Endothelial cell of umbilical vein (primary cell): ENCODE measurements at regions not wholly inside any gene's neighbourhood (a gene's known extent, or its start where the extent isn't known, plus 50 kb on each side); places are given as distances from the start of the nearest gene placed in this dataset.

Experiments used
- BruUV-seq: library from RNA; stranded (reverse); fragments of 400-500 nt; replicated peaks from 2 replicates; lab custom pipeline; 2021; lab: Mats Ljungman, UMichigan
- CTCF ChIA-PET: fragments of 300-600, 350-600 bp; sonication (Branson Sonifier 250); formaldehyde crosslinking; loops from one replicate; lab custom pipeline; 2021; ENCODE audit warnings: antibody characterized with exemption, inconsistent platforms; lab: Charles Lee
- POLR2A ChIA-PET: fragments of 300-600, 350-600 bp; sonication (Branson Sonifier 250); formaldehyde crosslinking; loops from one replicate; lab custom pipeline; 2021; ENCODE audit warnings: antibody characterized with exemption, inconsistent platforms; lab: Charles Lee
- DNase-seq: peaks from one replicate; pipeline ENCODE4 v3.0.0-alpha.2; 2011; ENCODE audit warnings: low read depth, low spot score
- FAIRE-seq: peaks from 2 replicates; lab custom pipeline; 2011; peaks lifted over from hg19 to GRCh38; lab: Jason Lieb, UNC
- H2AFZ ChIP-seq: 2 replicates; pipeline ENCODE4 v1.6.0; 2012; ENCODE audit warnings: low read depth, low read length, control low read depth, inconsistent platforms
- H3K27ac ChIP-seq: 2 replicates; pipeline ENCODE4 v1.5.1; 2011; ENCODE audit warnings: low read depth, mild to moderate bottlenecking, control low read depth, low read length, moderate library complexity; ENCODE audit not compliant: insufficient read depth
- H3K27me3 ChIP-seq, 2 experiments: 2 replicates each; pipeline versions ENCODE4 v1.6.0 to v1.6.1; 2011; ENCODE audit warnings: low read length in 2 of 2, mixed read lengths in 1 of 2; ENCODE audit not compliant: control insufficient read depth in 2 of 2, insufficient read depth in 2 of 2
- H3K36me3 ChIP-seq, 2 experiments: 2 replicates in 1 of 2; 3 replicates in 1 of 2; pipeline ENCODE4 v1.5.1; 2011; ENCODE audit warnings: low read length in 2 of 2, mild to moderate bottlenecking in 1 of 2, moderate library complexity in 1 of 2; ENCODE audit not compliant: control insufficient read depth in 2 of 2, insufficient read depth in 2 of 2; ENCODE audit errors: extremely low read depth in 1 of 2
- H3K4me1 ChIP-seq: 3 replicates; pipeline ENCODE4 v1.5.1; 2011; ENCODE audit warnings: mild to moderate bottlenecking, low read length; ENCODE audit not compliant: control insufficient read depth, insufficient read depth; ENCODE audit errors: extremely low read depth
- H3K4me2 ChIP-seq: 2 replicates; pipeline ENCODE4 v1.6.1; 2011; ENCODE audit warnings: low read length, control low read depth, mixed read lengths; ENCODE audit not compliant: insufficient read depth
- H3K4me3 ChIP-seq, 3 experiments: fragments of 200-600 bp in 1 of 3; sonication (generic), shearing (Covaris generic) in 1 of 3; replicated peaks in 1 of 3; 2 replicates each; pipeline ENCODE4 v1.5.1; 2011 to 2016; ENCODE audit warnings: control low read depth in 3 of 3, low read length in 3 of 3, mild to moderate bottlenecking in 2 of 3, inconsistent platforms in 1 of 3, low read depth in 1 of 3, moderate library complexity in 1 of 3; ENCODE audit not compliant: insufficient read depth in 1 of 3
- H3K79me2 ChIP-seq: 2 replicates; pipeline ENCODE4 v1.6.0; 2012; ENCODE audit warnings: low read length, inconsistent platforms; ENCODE audit not compliant: control insufficient read depth, insufficient read depth
- H3K9ac ChIP-seq: replicated peaks from 2 replicates; pipeline ENCODE3; 2011; ENCODE audit warnings: low read length, control low read depth; ENCODE audit not compliant: insufficient read depth; ENCODE audit errors: extremely low read depth
- H3K9me1 ChIP-seq: replicated peaks from 3 replicates; pipeline ENCODE4 v1.6.0; 2011; ENCODE audit warnings: mild to moderate bottlenecking, low read length; ENCODE audit not compliant: control insufficient read depth, insufficient read depth; ENCODE audit errors: extremely low read depth
- H3K9me3 ChIP-seq: replicated peaks from 2 replicates; pipeline ENCODE4 v1.5.1; 2012; ENCODE audit warnings: low read length, inconsistent platforms; ENCODE audit not compliant: control insufficient read depth, insufficient read depth
- H4K20me1 ChIP-seq: replicated peaks from 2 replicates; pipeline ENCODE3; 2011; ENCODE audit warnings: mild to moderate bottlenecking, low read length; ENCODE audit not compliant: control insufficient read depth, insufficient read depth; ENCODE audit errors: extremely low read depth
- EZH2 ChIP-seq: IDR thresholded peaks from 2 replicates; pipeline ENCODE4 v1.6.1; 2012; ENCODE audit warnings: borderline replicate concordance, low read depth, mild to moderate bottlenecking, moderate library complexity, low read length, inconsistent platforms; ENCODE audit not compliant: severe bottlenecking
- GATA2 ChIP-seq: IDR thresholded peaks from 2 replicates; pipeline ENCODE4 v1.7.0; 2011; ENCODE audit warnings: low read depth, mild to moderate bottlenecking, moderate library complexity, mixed read lengths, low read length; ENCODE audit not compliant: insufficient read length, insufficient read depth
- JUN ChIP-seq: IDR thresholded peaks from 2 replicates; pipeline ENCODE4 v1.6.1; 2011; ENCODE audit warnings: borderline replicate concordance, low read depth; ENCODE audit not compliant: insufficient read length, insufficient read depth
- MAX ChIP-seq: IDR thresholded peaks from 2 replicates; pipeline ENCODE4 v1.6.1; 2011; ENCODE audit not compliant: insufficient read depth, insufficient read length
- POLR2A ChIP-seq: IDR thresholded peaks from 2 replicates; pipeline ENCODE4 v1.6.1; 2012; ENCODE audit warnings: low read depth, mild to moderate bottlenecking, control low read depth, low read length
- dilution Hi-C: fragments of 300-500 bp; cut with MboI; formaldehyde crosslinking; loops from one replicate; pipeline ENCODE4 v1.15.0; 2019; ENCODE audit warnings: low sequenced_read_pairs; ENCODE audit not compliant: extremely low pct_ligation_motif_present
- intact Hi-C: fragments of 100-400 bp; cut with micrococcal nuclease; formaldehyde crosslinking; loops from one replicate; pipeline ENCODE4 v1.10.0; 2022

- Histone ChIP-seq H3K27ac (no peak overlapping the region), H3K27me3 (no peaks in the 10 kb centered on the region), H2AFZ (no peak overlapping the region), H3K79me2 (no peaks in the 10 kb centered on the region), H3K9me1 (no peaks in the 10 kb centered on the region), H3K9me3 (no peaks in the 10 kb centered on the region), H3K4me3 (no peak overlapping the region), H3K4me2 (no peak overlapping the region), H3K4me1 (no peaks in the 10 kb centered on the region), H3K9ac (no peak overlapping the region), H4K20me1 (no peaks in the 10 kb centered on the region), H3K36me3 (no peaks in the 10 kb centered on the region)
- DNase-seq: no peak
- dilution Hi-C loops (no loop called here), intact Hi-C loops (no loop called here)
- FAIRE-seq: no peak
- TF ChIP-seq GATA2: no peak
- POLR2A ChIA-PET: no interaction called here
- no TSS peak for BruUV-seq
- CTCF ChIA-PET: no interaction called here
These were observed 289.6 kb upstream of the B3GAT1 start for GRCh38 chr11:134701564-134702165.

DNA sequence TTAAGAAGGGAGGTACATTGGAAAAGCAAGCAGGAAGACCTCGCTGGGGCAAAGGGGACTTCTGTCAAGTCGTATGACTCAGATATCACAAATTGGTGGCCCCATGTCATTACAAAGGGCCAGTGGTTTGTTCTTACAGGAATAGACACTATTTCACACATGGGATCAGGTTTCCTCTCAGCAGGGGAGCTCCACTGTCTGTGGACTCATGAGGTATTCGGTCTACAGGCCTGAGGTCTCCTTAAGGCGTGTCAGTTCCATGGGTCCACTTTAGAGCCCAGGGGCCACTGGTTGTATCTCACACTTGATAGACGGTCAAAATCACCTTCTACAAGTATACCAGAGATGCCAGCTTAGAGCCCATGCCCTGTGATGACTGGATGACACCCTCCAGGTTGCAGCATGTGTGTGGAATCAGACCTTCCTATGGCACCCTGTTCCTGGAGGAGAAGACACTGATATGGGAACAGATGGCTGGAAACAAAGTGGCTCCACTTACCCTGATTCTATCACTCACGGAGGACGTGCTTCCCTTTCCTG lies 288.1 kb upstream of the B3GAT1 start:
- H3K4me2 ChIP-seq: no peak overlapping the region
- no peak overlapping the region for H3K27ac ChIP-seq
- H2AFZ ChIP-seq: no peak overlapping the region
- H3K9me1 ChIP-seq: no peaks in the 10 kb centered on the region
- H3K79me2 ChIP-seq: no peaks in the 10 kb centered on the region
- no peaks in the 10 kb centered on the region for H3K4me1 ChIP-seq
- no TSS peak for BruUV-seq
- H3K4me3 ChIP-seq: no peak overlapping the region
- H3K9ac ChIP-seq: no peak overlapping the region
- no peak for DNase-seq
- TF ChIP-seq GATA2 (no peak), MAX (no peak), JUN (no peak), EZH2 (no peak), POLR2A (no peak)
- H4K20me1 ChIP-seq: no peaks in the 10 kb centered on the region
- no peak for FAIRE-seq
- ChIA-PET CTCF (no interaction called here), POLR2A (no interaction called here)
- no peaks in the 10 kb centered on the region for H3K36me3 ChIP-seq
- H3K9me3 ChIP-seq: no peaks in the 10 kb centered on the region
- intact Hi-C loops: no loop called here
- dilution Hi-C loops: no loop called here
- H3K27me3 ChIP-seq: no peaks in the 10 kb centered on the region
